Dermis microvascular lymphatic vessel endothelial cell (primary cell): ENCODE measurements at regions not wholly inside any gene's neighbourhood (a gene's known extent, or its start where the extent isn't known, plus 50 kb on each side); places are given as distances from the start of the nearest gene placed in this dataset.
A peak's percentile ranks its signal among the peaks of the same experiment; 100 is the strongest.
"Not testable (repeated sequence)": the region's sequence is repeated elsewhere in the genome, so short reads cannot be mapped to it uniquely, and the experiment has no call there.

ENCODE experiments used
- DNase-seq, 2 donors: peaks; one replicate each; pipeline versions ENCODE4 v3.0.0 to v3.0.0-alpha.2; 2010; ENCODE audit warnings: low read depth in 2 of 2

DNA sequence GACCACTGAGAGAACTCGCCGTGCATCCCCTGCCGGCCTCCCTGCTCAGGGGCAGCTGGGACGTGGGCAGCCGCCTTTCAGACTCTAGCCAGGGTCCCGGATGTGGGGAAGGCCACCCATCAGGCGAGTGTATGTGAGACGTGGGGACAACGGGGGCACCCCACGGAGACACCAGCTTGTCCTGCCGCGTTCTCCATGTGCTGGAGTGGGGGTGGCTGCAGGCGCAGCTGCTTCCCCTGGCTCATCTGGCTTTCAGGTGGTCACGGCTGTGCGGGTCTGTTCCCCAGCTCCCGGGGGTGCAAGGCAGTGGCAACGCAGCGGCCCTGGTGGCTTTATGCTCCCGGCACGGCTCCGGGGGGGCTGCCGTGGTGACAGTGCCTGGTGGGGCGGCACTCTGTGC lies 4427.5 kb upstream of the TPTE start:
- DNase-seq = not testable (repeated sequence)

DNA sequence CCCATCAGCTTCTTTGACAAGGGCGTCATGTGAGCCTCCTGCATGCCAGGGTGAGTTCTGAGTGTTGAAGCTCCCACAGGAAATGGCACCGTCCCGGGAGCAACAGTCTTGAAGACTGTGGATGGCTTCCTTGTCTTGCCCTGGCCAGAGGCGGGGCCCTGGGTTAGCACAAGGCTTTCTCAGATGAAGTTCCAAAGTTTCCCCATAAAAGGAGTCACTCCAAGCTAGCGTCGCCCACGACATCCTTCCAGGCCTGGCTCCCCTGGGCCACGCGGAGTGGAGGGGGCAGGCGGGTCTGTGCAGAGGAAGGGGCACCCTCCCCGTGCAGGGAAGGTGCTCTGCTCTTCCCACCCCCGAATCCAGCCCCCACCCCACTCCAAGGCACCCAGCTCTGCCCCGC lies 4426.1 kb upstream of the TPTE start:
- not testable (repeated sequence) for DNase-seq

DNA sequence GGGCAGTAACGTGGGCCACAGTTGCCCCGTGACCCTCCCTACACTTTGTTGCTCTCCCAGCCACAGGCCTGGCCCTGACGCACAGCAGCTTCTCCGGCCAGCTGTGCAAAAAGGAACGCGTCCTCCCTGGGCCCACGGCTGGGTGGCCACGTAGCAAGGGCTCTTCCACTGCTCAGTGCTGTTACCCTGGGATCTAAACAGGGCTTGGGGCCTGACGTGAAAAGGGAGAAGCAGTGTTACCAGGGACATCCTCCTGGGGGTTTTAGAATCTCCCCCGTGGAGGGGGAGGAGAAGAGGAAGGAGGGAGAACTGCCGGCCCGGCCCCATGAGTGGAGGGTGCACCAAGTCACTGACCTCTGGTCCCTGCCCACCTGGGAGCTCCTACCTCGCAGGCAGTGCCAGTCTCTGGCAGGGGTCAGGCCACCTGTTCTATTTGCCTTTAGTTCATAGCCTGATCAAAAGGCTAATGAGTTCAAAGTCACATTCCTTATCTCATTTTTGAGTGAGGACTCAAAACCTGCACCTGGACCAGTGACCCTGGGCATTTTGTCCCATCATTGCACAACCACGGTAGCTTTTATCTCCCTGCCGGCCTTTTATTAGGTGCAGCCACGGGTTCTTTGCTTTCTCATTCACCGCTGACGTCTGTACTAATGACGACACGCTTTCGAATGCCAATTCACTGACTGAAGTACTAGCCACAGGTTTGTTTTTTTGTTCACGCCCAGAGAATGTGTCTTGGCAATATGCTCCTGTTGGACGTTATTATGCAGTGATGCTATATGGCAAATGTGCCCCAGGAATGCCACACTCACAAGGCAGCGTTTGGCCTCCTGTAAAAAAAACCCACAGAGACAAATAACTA lies 4424.6 kb upstream of the TPTE start:
- not testable (repeated sequence) for DNase-seq

DNA sequence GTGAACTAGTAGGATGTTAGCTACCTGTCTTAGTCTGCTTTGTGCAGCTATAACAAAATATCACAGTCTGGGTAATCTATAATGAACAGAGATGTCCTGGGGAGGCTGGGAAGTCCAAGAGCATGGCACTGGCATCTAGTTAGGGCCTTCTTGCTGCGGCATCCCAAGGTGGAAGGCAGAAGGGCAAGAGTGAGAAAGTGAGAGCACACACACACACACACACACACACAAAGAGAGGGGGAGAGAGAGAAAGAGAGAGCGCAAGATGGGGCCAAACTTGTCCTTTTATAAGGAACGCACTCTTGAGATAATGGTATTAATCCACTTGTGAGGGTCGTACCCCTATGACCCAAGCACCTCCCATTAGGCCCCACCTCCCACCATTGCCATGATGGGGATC lies 4423.6 kb upstream of the TPTE start:
- not testable (repeated sequence) for DNase-seq

DNA sequence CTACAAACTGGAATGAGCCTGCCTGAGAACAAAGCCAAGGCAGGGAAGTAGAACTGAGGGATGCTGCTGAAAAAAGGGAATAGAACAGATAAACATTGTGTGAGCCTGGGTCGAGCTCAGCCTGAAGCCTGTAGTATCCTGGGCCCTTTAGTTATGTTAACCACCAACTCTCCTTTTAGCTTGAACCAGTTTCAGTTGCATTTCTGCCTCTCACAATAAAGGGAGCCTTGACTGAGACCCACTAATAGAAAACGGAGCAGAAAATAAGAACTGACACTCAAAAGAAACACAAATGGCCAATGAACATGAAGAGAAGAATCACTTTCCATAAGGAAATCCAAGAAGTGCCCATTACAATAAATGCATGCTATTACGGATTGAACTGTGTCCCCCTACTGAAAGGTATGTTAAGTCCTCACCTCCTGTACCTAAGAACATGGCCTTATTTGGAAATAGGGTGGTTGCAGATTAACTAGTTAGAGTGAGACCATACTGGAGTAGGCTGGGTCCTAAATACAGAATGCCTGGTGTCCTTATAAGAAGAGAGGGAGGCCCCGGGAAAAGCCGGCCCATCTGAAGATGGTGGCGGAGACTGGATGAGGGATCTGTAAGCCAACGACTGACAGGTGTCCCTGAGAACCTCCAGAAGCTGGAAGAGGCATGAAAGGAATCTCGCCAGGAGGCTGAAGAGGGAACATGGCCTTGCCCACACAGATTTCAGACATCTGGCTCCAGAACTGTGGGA lies 4423.0 kb upstream of the TPTE start:
- not testable (repeated sequence) for DNase-seq

DNA sequence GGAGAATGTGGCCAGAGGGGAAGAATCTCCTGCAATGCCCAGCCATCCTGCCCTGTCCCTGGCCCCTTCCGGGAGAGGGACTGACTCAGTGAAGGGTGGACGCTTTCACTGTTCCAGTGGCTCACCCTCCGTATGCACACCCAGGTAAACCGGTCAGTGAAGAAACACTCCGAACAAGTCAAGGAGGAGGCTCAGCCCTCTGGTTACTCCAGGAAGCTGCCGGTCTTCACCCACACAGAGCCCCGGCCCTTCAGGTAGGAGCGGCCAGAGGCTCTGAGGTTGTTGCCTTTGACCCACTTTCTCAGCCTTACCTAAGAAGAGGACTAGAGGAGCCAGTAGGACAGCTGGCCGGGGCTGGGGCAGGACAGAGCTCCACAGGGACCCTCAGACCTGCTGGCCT lies 4419.8 kb upstream of the TPTE start:
- not testable (repeated sequence) for DNase-seq

DNA sequence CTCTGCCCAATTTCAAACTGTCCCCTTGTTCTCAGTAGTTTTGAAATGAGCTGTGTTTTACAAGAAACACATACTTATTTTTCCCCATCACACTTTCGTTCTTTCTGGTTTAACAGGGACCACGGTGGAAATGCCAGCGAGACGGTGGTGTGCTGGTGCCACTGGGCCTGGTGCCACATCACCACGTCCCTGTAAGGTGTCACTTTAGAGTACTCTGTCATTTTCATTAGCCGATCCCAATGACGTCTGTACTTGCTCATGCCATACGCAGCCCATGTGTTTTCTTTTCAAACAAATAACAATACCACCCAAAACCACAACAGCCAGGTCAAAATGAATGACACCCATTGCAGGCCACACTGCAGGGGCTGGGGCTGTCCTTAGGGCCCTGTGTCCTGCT lies 4416.8 kb upstream of the TPTE start:
- not testable (repeated sequence) for DNase-seq

DNA sequence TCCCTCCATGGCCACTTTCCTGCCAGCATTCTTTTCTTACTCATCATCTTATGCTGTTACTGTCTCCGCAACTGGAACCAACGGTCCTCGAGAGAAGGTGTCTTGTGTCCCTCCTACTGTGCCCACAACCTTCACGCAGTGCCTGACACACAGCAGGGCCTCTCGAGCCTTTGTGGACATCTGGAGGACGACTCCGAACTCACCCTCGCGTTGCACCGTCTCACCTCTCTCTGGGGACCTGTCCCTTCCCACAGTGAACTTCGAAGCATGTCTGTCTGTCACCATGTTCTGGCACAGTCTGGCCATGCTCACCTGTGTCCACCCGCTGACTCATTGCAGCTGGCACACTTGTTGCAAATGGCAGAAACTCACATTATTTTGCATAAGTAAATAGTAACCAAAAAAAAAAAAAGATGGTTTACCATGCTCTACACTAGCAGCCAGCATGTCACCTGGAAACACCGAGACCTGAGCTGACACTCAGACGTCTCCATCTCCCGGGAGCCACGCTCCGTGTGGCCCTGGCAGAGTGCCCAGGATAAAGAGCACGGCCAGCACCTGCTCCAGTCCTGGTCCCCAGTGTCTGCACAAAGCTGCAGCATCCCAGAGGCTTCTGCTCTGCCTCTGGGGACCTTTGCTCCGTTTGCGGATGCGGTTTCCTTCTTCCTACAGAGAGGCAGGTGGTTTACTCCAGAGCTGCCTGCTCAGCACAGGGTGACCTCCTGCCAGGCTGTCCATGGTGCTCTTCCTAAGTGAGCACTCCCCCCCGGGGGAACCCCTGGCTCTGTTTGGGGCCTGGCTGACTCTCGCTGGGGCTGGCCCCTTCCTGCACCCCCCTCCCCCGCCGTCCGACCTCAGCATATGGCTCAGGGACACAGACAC lies 4414.5 kb upstream of the TPTE start:
- not testable (repeated sequence) for DNase-seq

DNA sequence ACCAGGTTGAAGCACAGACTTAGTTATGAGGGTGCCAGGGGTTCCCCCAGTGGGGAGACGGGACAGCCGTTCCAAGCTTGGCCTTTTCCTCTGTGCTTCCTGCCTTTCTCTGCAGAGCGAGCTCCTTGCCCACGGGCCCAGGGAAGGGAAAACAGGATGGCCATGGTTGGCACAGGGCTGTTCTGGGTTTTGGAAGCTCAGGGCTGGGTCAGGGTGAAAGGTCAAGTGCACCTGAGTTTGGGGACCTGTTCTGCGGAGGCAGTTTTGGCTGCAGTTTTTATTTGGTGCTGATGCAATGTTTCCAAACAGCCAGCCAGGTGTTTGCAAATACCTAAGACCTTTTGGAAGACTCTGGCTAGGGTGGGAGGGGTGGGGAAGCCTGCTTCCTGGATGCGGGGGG lies 4412.5 kb upstream of the TPTE start:
- DNase-seq = not testable (repeated sequence)

DNA sequence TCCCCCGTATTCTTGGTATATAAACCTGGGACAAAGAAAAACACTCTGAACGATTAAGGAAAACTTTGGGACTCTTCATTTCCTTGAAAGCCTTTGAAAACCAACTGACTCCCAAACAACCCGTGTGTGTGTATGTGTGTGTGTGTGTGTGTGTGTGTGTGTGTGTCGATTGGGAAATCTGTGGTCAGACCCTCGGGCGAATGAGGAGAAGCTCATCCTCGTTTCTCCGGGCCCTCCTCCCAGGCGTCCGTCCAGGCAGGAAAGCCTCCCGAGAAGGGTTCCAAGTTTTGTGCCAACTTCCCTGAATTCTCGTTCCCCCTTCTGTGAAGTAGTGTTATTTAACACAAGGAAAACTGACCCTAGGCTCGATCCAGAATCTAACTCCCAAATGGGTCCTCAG lies 4411.6 kb upstream of the TPTE start:
- DNase-seq = peak in 1 of 2 donors; percentile 0

DNA sequence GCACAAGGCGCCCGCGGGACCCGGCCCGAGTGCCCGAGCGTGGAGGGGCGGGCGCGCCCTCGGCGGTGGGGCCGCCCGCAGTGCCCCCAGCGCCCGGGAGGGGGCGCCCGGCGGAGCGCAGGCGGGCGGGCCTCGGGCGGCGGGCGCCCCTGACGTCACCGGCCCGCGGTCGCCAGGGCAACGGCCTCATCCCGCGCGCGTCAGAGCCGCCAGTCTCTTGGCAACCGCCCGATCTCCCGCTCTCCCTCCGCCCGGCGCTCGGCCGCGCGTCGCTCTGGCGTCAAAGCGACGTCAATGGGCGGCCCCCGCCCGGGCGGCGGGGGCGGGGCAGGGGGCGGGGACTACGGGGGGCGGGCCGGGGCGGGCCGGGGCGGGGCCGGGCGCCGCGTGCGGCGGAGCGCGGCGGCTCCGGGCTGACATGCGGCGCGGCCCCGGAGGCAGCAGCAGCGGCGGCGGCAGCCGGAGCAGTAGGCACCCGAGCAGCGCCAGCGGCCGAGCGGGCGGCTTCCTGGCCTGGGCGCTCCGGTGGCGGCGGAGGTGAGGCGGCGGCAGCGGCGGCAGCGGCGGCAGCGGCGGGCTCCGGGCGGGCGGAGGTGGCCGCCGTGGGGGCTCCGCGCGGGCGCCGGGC lies 4410.6 kb upstream of the TPTE start:
- not testable (repeated sequence) for DNase-seq

DNA sequence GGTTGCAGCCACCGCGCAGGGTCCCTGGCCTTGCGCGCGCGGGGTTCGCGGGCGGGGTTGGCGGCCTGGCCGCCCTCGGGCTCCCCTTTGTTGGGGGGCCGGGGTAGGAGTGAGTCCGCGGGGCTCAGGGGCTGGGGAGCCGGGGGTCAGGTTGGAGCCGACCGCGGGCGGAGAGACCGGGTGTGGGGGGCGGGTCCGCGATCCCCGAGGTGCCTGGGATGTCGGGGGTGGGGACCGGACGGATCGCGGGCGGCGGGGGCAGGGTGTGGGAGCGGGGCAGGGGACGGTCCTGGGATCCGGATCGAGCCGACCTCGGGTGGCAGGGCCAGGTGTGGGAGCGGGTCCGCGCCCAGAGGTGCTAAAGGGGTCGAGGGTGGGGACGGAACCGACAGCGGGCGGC lies 4410.0 kb upstream of the TPTE start:
- not testable (repeated sequence) for DNase-seq

DNA sequence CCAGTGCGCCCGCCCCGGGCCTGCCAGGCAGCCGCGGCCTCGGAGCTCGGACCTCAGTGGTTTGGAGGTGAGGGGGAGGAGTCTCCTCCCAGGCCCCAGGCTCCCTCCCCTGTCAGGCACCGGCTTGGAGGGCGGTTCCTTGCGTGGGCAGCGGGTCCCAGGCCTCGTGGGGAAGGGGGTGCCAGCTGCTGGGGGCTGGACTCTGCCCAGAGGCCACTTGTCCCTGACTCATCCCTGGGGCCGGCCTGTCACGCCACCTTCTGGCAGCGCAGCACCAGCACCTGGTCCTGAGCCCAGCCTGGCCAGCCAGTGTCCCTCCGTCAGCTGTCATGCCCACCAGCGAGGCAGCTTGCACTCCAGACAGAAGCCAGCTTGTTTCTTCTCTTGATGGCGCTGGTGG lies 4403.0 kb upstream of the TPTE start:
- not testable (repeated sequence) for DNase-seq

DNA sequence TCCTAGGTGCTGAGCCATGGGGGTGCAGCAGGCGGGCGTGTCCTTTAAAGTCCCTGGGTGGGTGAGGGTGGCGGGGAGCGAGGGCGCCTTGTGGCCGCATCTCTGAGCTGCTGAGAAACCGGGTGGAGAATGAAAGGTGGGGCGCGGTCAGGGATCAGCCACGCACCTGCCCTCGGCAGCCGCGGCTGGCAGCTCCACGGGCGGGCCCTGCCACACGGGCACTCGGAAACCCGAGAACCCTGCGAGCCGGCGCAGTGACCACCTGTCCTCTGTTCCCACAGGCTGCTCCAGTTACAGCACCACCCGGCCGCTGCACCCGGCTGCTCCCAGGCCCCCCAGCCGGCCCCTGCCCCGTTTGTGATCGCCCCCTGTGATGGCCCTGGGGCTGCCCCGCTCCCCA lies 4400.5 kb upstream of the TPTE start:
- DNase-seq = not testable (repeated sequence)

DNA sequence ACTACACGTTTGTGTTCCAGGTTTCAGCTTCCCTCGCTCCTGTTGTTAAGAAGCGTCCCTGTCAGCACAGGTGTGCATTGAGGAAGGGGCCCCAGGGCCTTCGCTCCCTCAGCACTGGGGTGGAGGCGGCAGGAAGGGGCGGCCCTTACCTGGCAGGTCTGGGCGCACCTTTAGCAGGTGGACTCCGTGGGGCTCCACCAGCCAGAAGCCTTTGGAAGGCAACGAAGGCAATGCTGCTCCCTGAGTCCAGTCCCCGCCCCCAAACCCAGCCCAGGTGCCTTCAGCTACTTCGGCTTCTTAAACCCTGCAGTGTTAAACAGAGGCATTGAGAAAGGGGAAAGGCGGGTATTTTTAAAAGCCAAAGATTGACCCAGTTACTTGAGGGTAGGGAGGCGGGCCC lies 4398.8 kb upstream of the TPTE start:
- DNase-seq = not testable (repeated sequence)

DNA sequence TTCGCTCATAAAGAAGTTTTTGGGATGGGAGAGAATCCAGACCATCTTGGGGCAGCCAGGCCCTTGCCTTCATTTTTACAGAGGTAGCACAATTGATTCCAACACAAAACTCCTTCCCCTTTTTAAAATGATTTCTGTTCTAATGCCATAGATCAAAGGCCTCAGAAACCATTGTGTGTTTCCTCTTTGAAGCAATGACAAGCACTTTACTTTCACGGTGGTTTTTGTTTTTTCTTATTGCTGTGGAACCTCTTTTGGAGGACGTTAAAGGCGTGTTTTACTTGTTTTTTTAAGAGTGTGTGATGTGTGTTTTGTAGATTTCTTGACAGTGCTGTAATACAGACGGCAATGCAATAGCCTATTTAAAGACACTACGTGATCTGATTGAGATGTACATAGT lies 4398.2 kb upstream of the TPTE start:
- DNase-seq = not testable (repeated sequence)

DNA sequence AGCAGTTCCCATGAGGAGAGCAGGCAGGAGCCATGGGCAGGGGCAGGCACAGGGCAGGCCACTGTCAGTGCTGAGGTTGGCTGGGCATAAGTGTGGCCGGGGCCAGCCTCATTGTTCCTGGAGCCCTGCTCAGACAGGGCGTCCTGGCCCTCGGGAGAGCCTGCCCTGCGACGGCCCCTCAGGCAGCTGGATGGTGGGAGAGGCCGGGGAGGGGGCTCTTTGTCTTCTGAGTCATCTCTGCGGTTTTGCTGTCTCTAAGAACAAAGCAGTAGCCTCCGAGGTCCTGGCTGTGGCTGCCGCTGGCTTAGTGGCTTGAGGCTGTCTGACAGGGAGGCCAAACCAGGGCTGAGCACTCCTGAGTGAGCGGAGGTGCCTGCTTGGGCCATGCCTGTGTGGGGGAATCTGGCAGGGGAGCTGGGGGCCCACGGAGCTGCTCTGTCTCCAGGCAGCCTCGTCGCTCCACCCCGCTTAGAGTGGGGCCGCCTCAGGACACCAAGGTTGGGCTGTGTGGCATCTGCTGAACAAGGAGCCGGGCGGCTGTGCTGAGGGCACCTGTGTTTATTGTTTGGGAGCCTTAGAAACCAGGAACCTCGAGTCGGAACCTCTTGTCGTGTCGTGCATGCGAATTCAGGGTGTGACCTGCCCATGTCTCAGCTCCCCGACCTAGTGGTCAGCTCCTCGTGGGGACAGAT lies 4395.7 kb upstream of the TPTE start:
- not testable (repeated sequence) for DNase-seq

DNA sequence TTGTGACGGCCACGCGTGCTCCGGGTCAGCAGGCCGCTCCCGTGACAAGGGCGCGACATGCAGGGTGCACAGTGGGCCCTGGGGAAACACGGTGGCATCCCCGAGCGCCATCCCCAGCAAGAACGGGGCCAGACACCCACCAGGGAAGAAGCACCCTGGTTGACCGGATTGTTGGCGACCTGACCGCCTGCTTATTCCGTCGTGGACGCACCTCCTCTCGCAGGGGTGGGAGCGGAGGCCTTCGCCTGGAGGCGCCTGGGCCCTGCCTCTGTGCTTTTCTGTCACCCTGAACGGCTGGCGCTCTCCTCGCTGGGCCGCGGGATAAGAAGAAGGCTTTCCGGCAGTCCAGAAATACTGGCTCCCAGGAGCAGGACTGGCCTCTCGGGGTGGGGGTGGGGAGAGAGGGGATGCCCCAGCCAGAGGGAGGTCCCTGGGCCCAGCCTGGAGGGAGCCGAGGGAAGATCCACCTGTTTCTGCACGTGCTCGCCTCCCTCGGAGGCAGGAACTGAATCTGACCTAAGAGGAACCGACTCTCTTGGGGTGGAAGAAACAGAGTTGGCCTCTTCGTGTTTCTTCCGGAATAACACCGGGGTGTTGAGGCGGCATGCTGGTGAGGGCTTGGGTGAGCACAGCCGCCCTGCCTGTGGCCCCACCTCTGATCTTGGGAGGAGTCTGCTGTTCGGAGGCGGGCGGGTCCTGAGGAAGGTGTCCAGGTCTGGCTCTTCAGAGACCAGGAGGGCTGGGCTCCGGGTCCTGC lies 4394.2 kb upstream of the TPTE start:
- not testable (repeated sequence) for DNase-seq

DNA sequence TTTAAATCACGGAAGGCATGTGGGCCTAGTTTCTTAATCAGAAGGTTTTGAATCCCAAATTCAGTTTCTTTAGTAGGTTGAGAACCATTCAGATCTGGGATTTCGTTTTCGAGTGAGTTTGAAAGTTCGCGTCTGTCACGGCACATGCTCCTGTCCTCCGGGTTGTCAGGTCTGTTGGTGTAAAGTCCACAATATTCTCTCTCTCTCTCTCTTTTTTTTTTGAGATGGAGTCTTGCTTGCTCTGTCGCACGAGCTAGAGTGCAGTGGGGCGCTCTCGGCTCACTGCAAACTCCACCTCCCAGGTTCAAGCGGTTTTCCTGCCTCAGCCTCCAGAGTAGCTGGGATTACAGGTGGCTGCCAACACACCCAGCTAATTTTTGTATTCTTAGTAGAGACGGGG lies 4390.6 kb upstream of the TPTE start:
- DNase-seq = not testable (repeated sequence)

DNA sequence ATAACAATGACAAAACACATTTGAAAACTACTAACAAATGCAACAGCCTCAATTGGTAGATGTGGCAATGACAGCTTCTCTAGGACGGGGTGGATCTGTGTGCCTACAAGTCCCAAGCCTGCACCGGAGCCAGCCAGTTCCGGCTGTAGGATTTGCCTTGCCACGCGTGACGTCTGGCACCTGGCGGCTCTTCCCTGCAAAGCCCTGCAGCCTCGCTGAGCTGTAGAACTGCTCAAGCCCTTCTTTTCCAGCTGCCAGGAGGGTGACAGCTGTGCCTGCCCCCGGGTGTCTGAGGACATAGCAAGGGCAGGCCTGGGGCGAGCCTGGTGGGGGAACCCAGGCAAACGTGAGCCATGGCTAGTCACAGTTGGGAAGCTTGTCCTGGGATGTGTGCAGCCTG lies 4388.0 kb upstream of the TPTE start:
- not testable (repeated sequence) for DNase-seq
